NCI-H128 (cell line): ENCODE measurements at regions not wholly inside any gene's neighbourhood (a gene's known extent, or its start where the extent isn't known, plus 50 kb on each side); places are given as distances from the start of the nearest gene placed in this dataset.

Experiments used
- DNase-seq: peaks from one replicate; lab custom pipeline; 2025; ENCODE audit not compliant: unreplicated experiment; lab: John Stamatoyannopoulos, UW

DNA sequence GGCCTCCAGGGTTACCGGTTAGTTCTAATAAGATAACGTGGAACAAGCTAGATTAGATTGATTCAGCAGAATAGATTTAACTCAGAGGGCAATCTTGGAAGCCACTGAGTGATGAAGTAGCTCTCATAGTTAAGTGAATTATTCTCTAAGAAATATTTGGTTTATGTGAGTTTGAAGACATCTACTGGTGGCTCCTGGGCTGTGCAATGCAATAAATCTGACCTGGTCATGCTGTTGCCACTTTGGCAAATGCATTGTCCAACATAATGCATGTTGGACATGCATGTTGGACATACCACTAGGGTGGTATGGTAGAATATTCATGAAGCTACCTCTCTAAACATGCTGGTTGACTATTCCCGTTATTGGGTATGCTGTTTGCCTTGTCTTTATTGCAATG, 493.7 kb upstream of the VRK2 start:
- DNase-seq, result no peak

DNA sequence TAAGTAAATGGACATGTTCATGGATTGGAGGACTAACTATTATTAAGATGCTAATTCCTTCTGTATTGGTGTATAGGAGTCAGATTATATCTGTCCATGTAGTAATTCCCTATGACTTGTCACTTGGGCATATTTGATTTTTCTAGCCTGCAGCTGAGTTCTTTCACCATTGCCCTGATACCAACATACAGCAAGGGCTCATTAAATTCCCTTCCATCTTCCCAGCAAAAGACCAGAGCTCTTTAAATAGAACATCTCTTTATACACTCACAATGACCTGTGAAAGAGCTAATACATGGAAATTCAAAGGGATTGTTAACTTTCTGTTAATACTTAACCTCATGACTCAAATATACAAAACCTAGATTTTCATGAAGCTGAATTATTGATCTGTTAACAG, 492.3 kb upstream of the VRK2 start:
- DNase-seq, result no peak

DNA sequence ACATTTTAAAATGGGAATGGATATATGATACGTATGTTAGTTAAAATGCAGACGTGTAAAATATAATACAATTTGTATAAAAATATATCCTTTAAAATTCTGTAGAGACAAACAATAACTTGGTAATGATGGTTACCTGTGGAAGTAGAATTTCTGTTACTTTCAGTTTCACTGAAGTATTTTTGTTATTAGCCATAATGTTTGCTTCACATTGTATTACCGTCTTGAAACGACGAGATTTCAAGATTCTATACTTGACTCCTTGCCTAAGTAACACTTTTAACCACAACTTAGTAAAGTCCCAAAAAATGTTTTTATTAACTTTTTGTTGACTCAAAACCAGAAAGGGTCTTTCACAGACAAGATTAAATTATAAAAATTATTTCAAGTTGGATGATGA, 488.3 kb upstream of the VRK2 start:
- DNase-seq, result no peak

- DNase-seq, result no peak
Measured at GRCh38 chr2:57562495-57562894, 484.1 kb upstream of the VRK2 start.

- DNase-seq, result no peak
Measured at GRCh38 chr2:57563015-57563414, 483.6 kb upstream of the VRK2 start.

DNA sequence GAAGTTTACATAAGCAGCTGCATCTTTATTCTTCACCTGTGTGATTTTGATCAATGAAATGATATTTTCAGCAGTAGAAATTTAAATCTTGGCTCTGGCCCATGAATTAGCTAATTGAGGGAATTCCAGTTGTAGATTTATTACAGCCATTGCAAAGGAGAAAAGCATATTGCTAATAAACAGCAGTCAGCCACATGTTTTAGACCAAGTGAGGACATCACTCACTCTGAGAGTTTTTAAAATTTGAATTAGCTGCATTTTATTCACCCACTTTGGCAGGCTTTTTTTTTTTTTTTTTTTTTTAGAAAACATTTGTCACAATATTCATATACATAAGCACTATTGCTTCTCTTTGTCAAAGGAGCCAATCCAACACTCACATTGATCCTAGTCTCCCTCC, 479.4 kb upstream of the VRK2 start:
- DNase-seq, result no peak

DNA sequence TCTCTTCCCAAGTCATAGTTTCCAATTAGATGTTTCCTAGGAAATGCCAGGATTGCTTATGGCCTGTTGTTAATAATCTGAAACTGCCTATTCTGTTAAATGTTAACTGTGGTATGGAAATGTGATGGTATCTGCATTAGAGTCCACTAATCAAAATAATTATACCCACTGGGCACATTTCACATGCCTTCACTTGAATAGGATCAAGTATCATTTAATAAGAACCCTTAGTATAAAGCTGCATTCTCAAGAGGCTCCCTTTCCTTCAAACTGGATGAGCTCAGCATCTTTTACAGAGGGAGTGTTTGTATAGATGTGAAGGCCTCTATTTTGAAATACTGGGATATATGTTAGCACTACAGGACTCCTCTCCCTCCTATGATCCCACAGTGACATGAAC, 477.2 kb upstream of the VRK2 start:
- no peak for DNase-seq

- DNase-seq, result no peak
Measured at GRCh38 chr2:57570961-57571360, 475.6 kb upstream of the VRK2 start.

DNA sequence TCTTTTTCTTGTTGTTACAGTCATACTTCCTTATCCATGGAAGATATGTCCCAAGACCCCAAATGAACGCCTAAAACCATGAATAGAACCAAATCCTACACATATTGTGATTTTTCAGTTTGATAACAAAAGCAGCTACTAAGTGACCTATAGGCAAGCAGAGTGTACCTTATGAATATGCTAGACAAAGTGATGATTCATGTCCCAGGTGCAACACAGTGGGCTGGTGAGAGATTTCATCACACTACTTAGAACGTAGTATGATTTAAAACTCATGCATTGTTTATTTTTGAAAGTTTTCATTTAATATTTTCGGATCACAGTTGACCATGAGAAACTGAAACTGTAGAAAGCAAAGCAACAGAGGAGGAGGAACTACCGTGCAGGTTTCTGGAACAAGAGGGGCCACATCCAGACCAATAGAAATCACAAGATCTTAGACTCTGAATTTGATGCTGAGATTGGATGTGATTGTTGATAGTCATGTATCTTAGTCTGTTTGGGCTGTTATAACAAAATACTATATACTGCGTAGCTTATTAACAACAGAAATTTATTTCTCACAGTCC, 470.8 kb upstream of the VRK2 start:
- no peak for DNase-seq

DNA sequence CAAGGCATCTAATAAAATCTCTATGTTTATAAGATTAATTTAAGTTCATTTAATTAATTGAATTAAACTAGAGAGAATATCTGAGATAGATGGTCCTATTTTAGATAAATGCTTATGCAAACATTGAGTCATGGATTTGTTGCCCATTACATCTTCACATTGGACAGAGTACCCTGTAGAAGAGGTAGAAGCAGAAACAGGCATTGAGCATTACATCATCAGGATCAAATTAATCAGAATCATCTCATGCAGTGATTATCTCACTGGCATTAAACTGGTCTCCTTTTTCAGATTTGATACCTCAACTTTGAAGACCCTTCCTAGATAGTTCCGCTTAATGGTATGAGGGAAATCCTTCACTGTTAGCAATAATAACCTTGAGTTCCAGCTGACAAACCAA, 469.6 kb upstream of the VRK2 start:
- DNase-seq, result no peak

DNA sequence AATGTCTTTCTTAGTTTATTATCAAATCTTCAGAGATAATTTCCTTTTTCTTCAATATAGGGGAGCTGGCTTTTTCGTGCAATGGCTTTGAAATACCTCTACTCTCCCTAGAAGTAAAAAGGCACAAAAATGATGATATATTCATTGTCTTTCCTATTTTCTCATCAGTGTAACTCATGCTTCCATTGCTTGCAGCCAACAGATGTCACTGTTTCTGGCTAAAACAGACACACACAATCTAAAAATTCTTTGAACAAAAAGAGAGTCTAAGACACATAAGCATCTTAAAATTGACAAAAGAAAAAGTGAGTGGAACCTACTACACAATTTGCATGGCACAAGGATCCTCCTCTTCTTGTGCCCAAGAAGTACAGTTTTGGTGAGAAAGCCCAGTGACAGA, 448.7 kb upstream of the VRK2 start:
- no peak for DNase-seq

- DNase-seq, result no peak
Measured at GRCh38 chr2:57598551-57598950, 448.1 kb upstream of the VRK2 start.

DNA sequence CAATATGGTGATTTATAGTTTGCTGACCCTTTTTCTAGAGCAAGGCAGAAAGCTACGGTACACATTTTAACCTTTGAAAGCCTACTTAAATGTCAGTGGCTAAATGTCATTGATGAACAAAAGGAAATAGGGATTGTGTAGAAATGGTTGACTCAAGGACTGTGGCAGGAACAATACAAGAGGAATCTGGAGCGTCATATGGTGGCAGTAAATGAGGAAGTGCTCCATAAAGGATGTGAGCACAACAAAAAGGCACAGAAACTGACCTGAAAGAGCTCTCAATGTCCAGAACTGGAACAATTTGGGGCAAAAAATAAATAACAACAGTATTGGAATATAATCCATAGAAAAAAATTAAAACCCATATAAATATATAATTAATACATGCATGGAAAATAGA, 443.9 kb upstream of the VRK2 start:
- DNase-seq, result no peak

DNA sequence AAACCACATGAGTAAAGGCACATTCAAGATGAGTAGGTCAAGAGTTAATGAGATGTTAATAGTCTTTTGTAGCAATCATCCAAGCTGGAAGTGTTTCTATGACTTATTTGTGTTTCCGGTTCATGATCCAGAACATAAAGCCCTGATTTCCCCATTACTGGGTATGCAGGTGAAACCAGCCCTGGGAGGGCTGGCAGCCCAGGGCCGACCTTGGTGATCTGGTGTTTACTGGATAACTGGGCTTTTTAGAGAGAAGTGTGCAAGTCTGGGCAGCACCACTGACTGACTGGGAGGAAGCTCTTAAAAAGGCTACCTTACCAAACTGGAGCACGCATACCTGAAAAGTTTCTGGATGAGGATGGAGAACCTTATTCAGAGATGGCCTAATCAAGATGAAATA, 431.6 kb upstream of the VRK2 start:
- DNase-seq, result no peak

DNA sequence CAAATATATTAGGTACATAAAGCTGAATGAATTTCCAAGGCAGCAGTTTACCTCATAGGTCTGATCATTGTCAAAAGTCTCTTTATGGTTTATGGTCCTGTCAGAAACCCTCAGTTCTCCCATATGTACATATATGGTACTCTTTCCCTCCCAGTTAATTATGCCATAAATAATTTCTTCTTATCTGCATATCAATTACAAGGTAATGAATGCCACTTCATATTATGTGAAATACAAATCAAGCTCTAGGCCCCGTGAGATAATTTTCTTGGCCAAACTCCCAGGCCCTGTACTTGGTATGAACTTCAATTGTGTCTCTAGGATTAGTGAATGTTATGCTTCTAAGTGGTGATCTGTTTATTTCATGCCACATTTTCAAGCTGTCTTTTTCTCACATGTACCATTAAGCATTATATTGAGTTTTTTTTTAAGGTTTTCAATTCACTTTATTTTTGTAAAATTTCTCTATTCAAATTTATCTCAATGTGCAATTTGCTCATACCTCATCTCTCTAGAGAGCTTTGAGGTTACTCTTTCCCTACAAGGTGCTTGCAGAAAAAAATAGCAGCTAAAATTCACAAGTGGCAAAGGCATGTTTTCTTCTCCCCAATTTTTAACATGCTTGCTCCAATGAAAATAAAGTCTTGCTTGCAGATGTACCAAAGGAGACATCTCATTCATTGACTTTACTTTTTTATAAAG, 430.6 kb upstream of the VRK2 start:
- no peak for DNase-seq

GRCh38 chr2:57617318-57617717, 429.3 kb upstream of the VRK2 start:
- DNase-seq, result no peak

DNA sequence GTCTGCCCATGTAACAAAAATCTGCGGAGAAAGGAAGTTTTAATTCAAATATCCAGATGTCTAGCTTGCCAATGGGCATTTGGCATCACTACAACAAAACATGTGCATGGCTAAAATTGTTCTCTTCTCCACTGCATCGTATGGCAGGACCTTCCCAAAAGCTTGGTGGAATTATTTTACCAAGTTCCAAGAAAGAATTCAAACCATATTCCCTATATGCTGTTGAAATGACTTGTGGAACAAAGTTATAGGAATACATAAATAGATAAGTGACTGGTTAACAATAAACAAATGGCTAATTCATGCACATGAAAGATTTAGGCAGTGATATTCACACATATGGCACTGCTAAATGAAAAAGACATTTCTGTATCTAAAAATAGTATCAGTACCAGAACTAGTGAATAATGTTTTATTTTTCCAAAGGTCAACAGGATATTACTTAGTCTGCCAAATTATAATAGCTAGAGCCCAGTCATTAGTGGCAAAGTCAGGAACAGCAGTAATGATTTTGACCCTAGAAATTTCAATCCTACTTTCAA, 425.4 kb upstream of the VRK2 start:
- no peak for DNase-seq

GRCh38 chr2:57622009-57622408, 424.6 kb upstream of the VRK2 start:
- no peak for DNase-seq

DNA sequence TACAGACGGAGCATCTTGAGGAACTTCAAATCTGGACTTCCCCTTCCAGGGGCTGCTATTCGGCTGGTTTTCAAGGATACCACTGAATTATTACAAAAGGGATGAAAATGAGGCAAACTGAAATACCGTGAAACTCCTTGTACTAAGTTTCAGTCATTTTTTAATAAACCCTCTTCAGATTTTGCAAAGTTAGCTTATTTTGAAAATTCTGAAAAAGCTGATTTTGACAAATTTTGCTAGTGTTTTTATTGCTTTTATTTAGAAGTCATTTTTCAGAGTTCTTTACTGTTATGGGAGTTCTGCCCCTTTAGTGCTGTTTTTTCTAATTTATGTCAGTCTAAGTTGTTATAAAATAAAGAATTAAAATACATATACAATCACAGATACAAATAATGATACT, 390.4 kb upstream of the VRK2 start:
- no peak for DNase-seq

GRCh38 chr2:57669570-57669969, 377.0 kb upstream of the VRK2 start:
- DNase-seq, result no peak

DNA sequence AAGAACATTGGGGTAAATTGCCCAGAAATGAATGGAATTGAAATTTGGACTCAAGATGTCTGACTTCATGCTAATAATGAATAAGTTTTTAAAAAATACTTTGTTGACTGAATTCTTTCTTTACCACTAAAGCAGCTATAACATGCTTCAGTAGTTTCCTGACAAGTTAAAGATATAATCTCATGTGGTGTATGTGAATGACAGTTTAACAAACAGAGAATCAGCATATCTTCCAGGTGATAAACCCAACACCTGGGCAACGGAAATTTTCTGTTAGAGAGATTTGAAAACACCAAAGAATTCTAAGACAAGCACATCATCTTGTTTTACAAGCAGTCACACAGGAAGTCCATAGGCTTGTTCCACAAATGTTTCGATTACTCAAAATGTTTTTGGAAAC, 372.6 kb upstream of the VRK2 start:
- no peak for DNase-seq

DNA sequence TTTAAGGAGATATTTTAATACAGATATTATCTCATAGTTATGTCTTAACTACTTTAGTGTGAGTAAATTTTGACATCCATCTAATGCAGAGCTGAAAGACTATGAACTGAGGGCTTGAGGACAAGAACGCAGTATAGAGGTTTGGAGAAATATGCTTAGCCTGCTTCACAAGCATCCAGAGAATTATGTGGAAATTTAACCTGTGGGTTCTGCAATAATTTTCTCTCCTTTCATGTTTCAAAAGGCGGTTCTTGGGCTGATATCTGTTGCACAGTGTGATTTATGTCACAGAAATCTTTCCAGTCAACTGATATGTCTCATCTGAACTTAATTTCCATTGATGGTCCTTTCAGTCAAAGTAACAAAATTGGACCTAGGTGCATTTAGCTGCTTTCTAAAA, 371.9 kb upstream of the VRK2 start:
- no peak for DNase-seq

- no peak for DNase-seq
Measured at GRCh38 chr2:57677296-57677695, 369.3 kb upstream of the VRK2 start.
